ENCODE measurements at regions not wholly inside any gene's neighbourhood (a gene's known extent, or its start where the extent isn't known, plus 50 kb on each side); places are given as distances from the start of the nearest gene placed in this dataset.

- TF ChIP-seq EZH2 (IDR thresholded peaks at IDR 0.05; ENCODE audit: low read length) = no peak
- no peak for TF ChIP-seq CTCF (optimal IDR thresholded peaks at IDR 0.05 in 1 of 3, IDR thresholded peaks at IDR 0.05 in 1 of 3, conservative IDR thresholded peaks at IDR 0.05 in 1 of 3; ENCODE audit: extremely low read depth in 1 of 3, insufficient read depth in 2 of 3, low read length in 3 of 3)
Observed at GRCh38 chr3:18813300-18813699, 335.0 kb upstream of the KCNH8 start.

Measured in keratinocyte (primary cell).